H9 (cell line): ENCODE measurements at regions not wholly inside any gene's neighbourhood (a gene's known extent, or its start where the extent isn't known, plus 50 kb on each side); places are given as distances from the start of the nearest gene placed in this dataset.

ENCODE experiments used
- DNase-seq: peaks from one replicate; pipeline ENCODE4 v3.0.0-alpha.2; 2017
- H2AFZ ChIP-seq: one replicate; pipeline ENCODE4 v1.6.1; 2013; ENCODE audit warnings: mild to moderate bottlenecking, low read length, control low read depth, moderate library complexity
- H2AK5ac ChIP-seq: 2 replicates; pipeline ENCODE4 v1.6.1; 2013; ENCODE audit warnings: low read length, control low read depth, mixed read lengths; ENCODE audit not compliant: insufficient read length
- H2BK120ac ChIP-seq: one replicate; pipeline ENCODE4 v1.6.1; 2013; ENCODE audit warnings: low read depth, mild to moderate bottlenecking, low read length, control low read depth, inconsistent platforms; ENCODE audit not compliant: poor library complexity, severe bottlenecking
- H2BK12ac ChIP-seq: 2 replicates; pipeline ENCODE4 v1.6.1; 2013; ENCODE audit warnings: low read length, control low read depth, mixed read lengths, low read depth; ENCODE audit not compliant: insufficient read length
- H2BK15ac ChIP-seq: 2 replicates; pipeline ENCODE4 v1.6.1; 2013; ENCODE audit warnings: low read depth, low read length, control low read depth
- H2BK20ac ChIP-seq: one replicate; pipeline ENCODE4 v1.6.1; 2013; ENCODE audit warnings: low read depth, mild to moderate bottlenecking, low read length, control low read depth, inconsistent platforms; ENCODE audit not compliant: poor library complexity, severe bottlenecking
- H2BK5ac ChIP-seq: 2 replicates; pipeline ENCODE4 v1.6.1; 2013; ENCODE audit warnings: low read length, control low read depth, mixed read lengths; ENCODE audit not compliant: insufficient read length
- H3K14ac ChIP-seq: 2 replicates; pipeline ENCODE4 v1.6.1; 2013; ENCODE audit warnings: low read length, control low read depth; ENCODE audit not compliant: insufficient read depth
- H3K18ac ChIP-seq: 2 replicates; pipeline ENCODE4 v1.6.1; 2013; ENCODE audit warnings: low read depth, mild to moderate bottlenecking, mixed read lengths, low read length, control low read depth; ENCODE audit not compliant: insufficient read length
- H3K23ac ChIP-seq: 2 replicates; pipeline ENCODE4 v1.6.1; 2013; ENCODE audit warnings: low read length, control low read depth, mixed read lengths, low read depth; ENCODE audit not compliant: insufficient read length
- H3K23me2 ChIP-seq: 2 replicates; pipeline ENCODE4 v1.6.1; 2013; ENCODE audit warnings: low read depth, mild to moderate bottlenecking, mixed read lengths, low read length, control low read depth; ENCODE audit not compliant: insufficient read length, poor library complexity, severe bottlenecking
- H3K27ac ChIP-seq: 2 replicates; pipeline ENCODE4 v1.5.1; 2013; ENCODE audit warnings: low read length, control low read depth, mixed read lengths, low read depth; ENCODE audit not compliant: insufficient read length
- H3K27me3 ChIP-seq: 2 replicates; pipeline ENCODE4 v1.6.1; 2013; ENCODE audit warnings: low read length, control low read depth, inconsistent platforms; ENCODE audit not compliant: insufficient read depth
- H3K4ac ChIP-seq: 2 replicates; pipeline ENCODE4 v1.6.1; 2013; ENCODE audit warnings: low read depth, mild to moderate bottlenecking, control low read depth, inconsistent platforms, low read length, moderate library complexity
- H3K4me1 ChIP-seq: 2 replicates; pipeline ENCODE4 v1.6.1; 2013; ENCODE audit warnings: low read length, control low read depth, inconsistent platforms; ENCODE audit not compliant: insufficient read depth
- H3K4me2 ChIP-seq: 2 replicates; pipeline ENCODE4 v1.6.1; 2013; ENCODE audit warnings: low read length, control low read depth, mixed read lengths; ENCODE audit not compliant: insufficient read length, insufficient read depth
- H3K56ac ChIP-seq: 2 replicates; pipeline ENCODE4 v1.6.1; 2013; ENCODE audit warnings: low read depth, mild to moderate bottlenecking, mixed read lengths, low read length, control low read depth; ENCODE audit not compliant: insufficient read length
- H3K79me1 ChIP-seq: 2 replicates; pipeline ENCODE4 v1.6.1; 2013; ENCODE audit warnings: low read depth, mild to moderate bottlenecking, moderate library complexity, low read length, control low read depth, inconsistent platforms; ENCODE audit not compliant: insufficient read depth, poor library complexity, severe bottlenecking
- H3K79me2 ChIP-seq: 2 replicates; pipeline ENCODE4 v1.6.1; 2013; ENCODE audit warnings: low read length, control low read depth, inconsistent platforms; ENCODE audit not compliant: insufficient read depth
- H3K9ac ChIP-seq: 2 replicates; pipeline ENCODE4 v1.6.1; 2013; ENCODE audit warnings: low read length, control low read depth, mixed read lengths; ENCODE audit not compliant: insufficient read length; ENCODE audit errors: extremely low read depth
- H3K9me3 ChIP-seq: one replicate; pipeline ENCODE4 v1.6.1; 2013; ENCODE audit warnings: low read depth, low read length, inconsistent platforms; ENCODE audit not compliant: control insufficient read depth
- H3T11ph ChIP-seq: one replicate; pipeline ENCODE4 v1.6.1; 2013; ENCODE audit warnings: mild to moderate bottlenecking, low read length, control low read depth, inconsistent platforms
- H4K20me1 ChIP-seq: one replicate; pipeline ENCODE4 v1.6.1; 2013; ENCODE audit not compliant: control insufficient read depth, insufficient read length, insufficient read depth
- H4K5ac ChIP-seq: 2 replicates; pipeline ENCODE4 v1.6.1; 2013; ENCODE audit warnings: low read depth, mild to moderate bottlenecking, mixed read lengths, low read length, control low read depth; ENCODE audit not compliant: insufficient read length
- H4K8ac ChIP-seq: replicated peaks from 2 replicates; pipeline ENCODE4 v1.6.1; 2013; ENCODE audit warnings: low read length, control low read depth, mixed read lengths, low read depth; ENCODE audit not compliant: insufficient read length
- H4K91ac ChIP-seq: 2 replicates; pipeline ENCODE4 v1.6.1; 2013; ENCODE audit warnings: low read depth, mild to moderate bottlenecking, moderate library complexity, mixed read lengths, low read length, control low read depth; ENCODE audit not compliant: insufficient read length
- H3K27ac Mint-ChIP-seq, 3 experiments: 2 replicates in 2 of 3; 3 replicates in 1 of 3; pipeline ENCODE4 v1.8.0; 2020 to 2021; ENCODE audit warnings: mixed read lengths in 3 of 3, mild to moderate bottlenecking in 1 of 3, moderate library complexity in 1 of 3
- H3K27me3 Mint-ChIP-seq: 2 replicates; pipeline ENCODE4 v1.8.0; 2021; ENCODE audit warnings: low read depth, mild to moderate bottlenecking, moderate library complexity, mixed read lengths
- H3K36me3 Mint-ChIP-seq, 3 experiments: 2 replicates in 2 of 3; 3 replicates in 1 of 3; pipeline ENCODE4 v1.8.0; 2020 to 2021; ENCODE audit warnings: low read depth in 3 of 3, mixed read lengths in 3 of 3; ENCODE audit not compliant: insufficient read depth in 1 of 3
- H3K4me1 Mint-ChIP-seq, 2 experiments: 2 replicates each; pipeline ENCODE4 v1.8.0; 2020; ENCODE audit warnings: mixed read lengths in 2 of 2
- H3K4me3 Mint-ChIP-seq, 2 experiments: 2 replicates in 1 of 2; 3 replicates in 1 of 2; pipeline ENCODE4 v1.8.0; 2020 to 2021; ENCODE audit warnings: mild to moderate bottlenecking in 2 of 2, mixed read lengths in 2 of 2, moderate library complexity in 1 of 2
- H3K9me3 Mint-ChIP-seq, 2 experiments: 2 replicates in 1 of 2; 3 replicates in 1 of 2; pipeline ENCODE4 v1.8.0; 2020; ENCODE audit warnings: mild to moderate bottlenecking in 2 of 2, mixed read lengths in 2 of 2, moderate library complexity in 1 of 2
- WGBS: extraction: QIAGEN DNeasy Blood & Tissue Kit; methylation state at CpG from one replicate; pipeline ENCODE4 v1.1.7; 2013; ENCODE audit warnings: missing lambda C conversion rate, low lambda C conversion rate, mixed read lengths; ENCODE audit not compliant: insufficient read length; ENCODE audit errors: extremely low coverage; 5-methylcytosine and 5-hydroxymethylcytosine counted together
- TF ChIP-seq, protein P1 (sequence below): fragments of 200-600 bp; sonication (generic); conservative IDR thresholded peaks from 3 replicates; pipeline ENCODE4 v1.8.0; 2021; ENCODE audit warnings: antibody characterized with exemption, mild to moderate bottlenecking

DNA sequence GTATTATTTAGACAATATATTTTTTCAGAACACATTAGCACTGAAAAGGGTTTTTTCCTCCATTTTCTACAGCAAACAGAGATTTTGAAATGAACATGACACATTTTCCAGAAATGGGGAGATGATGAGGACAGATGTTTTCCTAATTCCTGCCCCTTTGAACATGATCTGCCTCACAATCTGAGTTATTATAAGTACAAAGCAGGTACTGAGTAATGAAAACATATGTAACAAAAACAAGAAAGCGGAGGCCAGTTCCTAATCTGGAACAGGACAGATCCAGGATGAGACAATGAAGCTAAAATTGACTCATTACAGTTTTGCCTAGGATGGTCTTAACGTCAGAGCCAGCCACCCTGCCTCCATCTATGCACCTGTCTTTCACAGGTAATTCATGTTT, 642.8 kb upstream of the NR2F2 start:
- Histone ChIP-seq H4K8ac (no peak overlapping the region), H4K20me1 (no peaks in the 10 kb centered on the region), H3K79me2 (no peaks in the 10 kb centered on the region), H3T11ph (no peak overlapping the region), H3K79me1 (no peaks in the 10 kb centered on the region), H4K91ac (no peak overlapping the region), H3K14ac (no peak overlapping the region), H2BK5ac (no peak overlapping the region), H2BK20ac (no peak overlapping the region), H3K4me2 (no peak overlapping the region), H4K5ac (no peak overlapping the region), H2AFZ (no peak overlapping the region), H2AK5ac (no peak overlapping the region), H3K23me2 (no peaks in the 10 kb centered on the region), H3K27me3 (no peaks in the 10 kb centered on the region), H2BK120ac (no peak overlapping the region), H3K56ac (no peak overlapping the region), H3K9me3 (no peaks in the 10 kb centered on the region), H2BK12ac (no peak overlapping the region), H3K9ac (no peak overlapping the region), H3K23ac (no peak overlapping the region), H2BK15ac (no peak overlapping the region), H3K4me1 (no peaks in the 10 kb centered on the region), H3K27ac (no peak overlapping the region), H3K4ac (no peak overlapping the region), H3K18ac (no peak overlapping the region)
- Mint-ChIP-seq H3K4me1 (no peaks in the 10 kb centered on the region), H3K27me3 (no peaks in the 10 kb centered on the region), H3K4me3 (no peak overlapping the region), H3K36me3 (no peaks in the 10 kb centered on the region), H3K27ac (no peak overlapping the region), H3K9me3 (no peaks in the 10 kb centered on the region)
- WGBS, result no CpG with 5 or more reads among the region's 2 CpGs
- TF ChIP-seq, protein P1, sequence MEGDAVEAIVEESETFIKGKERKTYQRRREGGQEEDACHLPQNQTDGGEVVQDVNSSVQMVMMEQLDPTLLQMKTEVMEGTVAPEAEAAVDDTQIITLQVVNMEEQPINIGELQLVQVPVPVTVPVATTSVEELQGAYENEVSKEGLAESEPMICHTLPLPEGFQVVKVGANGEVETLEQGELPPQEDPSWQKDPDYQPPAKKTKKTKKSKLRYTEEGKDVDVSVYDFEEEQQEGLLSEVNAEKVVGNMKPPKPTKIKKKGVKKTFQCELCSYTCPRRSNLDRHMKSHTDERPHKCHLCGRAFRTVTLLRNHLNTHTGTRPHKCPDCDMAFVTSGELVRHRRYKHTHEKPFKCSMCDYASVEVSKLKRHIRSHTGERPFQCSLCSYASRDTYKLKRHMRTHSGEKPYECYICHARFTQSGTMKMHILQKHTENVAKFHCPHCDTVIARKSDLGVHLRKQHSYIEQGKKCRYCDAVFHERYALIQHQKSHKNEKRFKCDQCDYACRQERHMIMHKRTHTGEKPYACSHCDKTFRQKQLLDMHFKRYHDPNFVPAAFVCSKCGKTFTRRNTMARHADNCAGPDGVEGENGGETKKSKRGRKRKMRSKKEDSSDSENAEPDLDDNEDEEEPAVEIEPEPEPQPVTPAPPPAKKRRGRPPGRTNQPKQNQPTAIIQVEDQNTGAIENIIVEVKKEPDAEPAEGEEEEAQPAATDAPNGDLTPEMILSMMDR, result no peak
- DNase-seq, result no peak
